Left lung (tissue), 4 donors: ENCODE measurements at regions not wholly inside any gene's neighbourhood (a gene's known extent, or its start where the extent isn't known, plus 50 kb on each side); places are given as distances from the start of the nearest gene placed in this dataset.

Source experiments
- ATAC-seq: fragments of 200-7000 bp; cut with Tn5 transposase; one replicate; pipeline ENCODE4 v1.9.1; 2020; ENCODE audit warnings: moderate library complexity
- DNase-seq, 4 donors: peaks; one replicate each; pipeline ENCODE4 v3.0.0-alpha.2; 2013 to 2020
- H3K27ac ChIP-seq, 2 donors: fragments of 200-600 bp; sonication (generic) in 1 of 2; one replicate each; pipeline versions ENCODE4 v1.5.0 to v1.8.0; 2020 to 2021
- H3K27me3 ChIP-seq, 2 donors: fragments of 200-600 bp; sonication (generic) in 1 of 2; one replicate each; pipeline versions ENCODE4 v1.5.0 to v1.8.0; 2020 to 2021
- H3K36me3 ChIP-seq, 2 donors: fragments of 200-600 bp; sonication (generic) in 1 of 2; one replicate each; pipeline versions ENCODE4 v1.5.0 to v1.8.0; 2020 to 2021
- H3K4me1 ChIP-seq, 2 donors: fragments of 200-600 bp; one replicate each; pipeline ENCODE4 v1.8.0; 2021
- H3K4me3 ChIP-seq, 2 donors: fragments of 200-600 bp; sonication (generic) in 1 of 2; one replicate each; pipeline versions ENCODE4 v1.5.0 to v1.8.0; 2020 to 2021; ENCODE audit warnings: mild to moderate bottlenecking in 1 of 2
- H3K9me3 ChIP-seq, 2 donors: fragments of 200-600 bp; sonication (generic) in 1 of 2; one replicate each; pipeline versions ENCODE4 v1.5.0 to v1.8.0; 2020 to 2021
- intact Hi-C, 2 donors: fragments of 100-400 bp; cut with DNase I; formaldehyde crosslinking; loops; one replicate each; pipeline versions ENCODE4 v1.11.2 to v1.14.2; 2022
- TF ChIP-seq, protein P1 (sequence below), 2 donors: fragments of 200-600 bp; sonication (generic) in 1 of 2; IDR thresholded peaks; one replicate each; pipeline versions ENCODE4 v1.5.0 to v1.8.0; 2021; ENCODE audit warnings: antibody characterized with exemption in 2 of 2
- donor health status: DM: no; HTN: yes; CAD: no.
- donor health status: DM: no; HTN: no; CAD: no.

- H3K4me1 ChIP-seq: no peaks in the 10 kb centered on the region
- TF ChIP-seq, protein P1, sequence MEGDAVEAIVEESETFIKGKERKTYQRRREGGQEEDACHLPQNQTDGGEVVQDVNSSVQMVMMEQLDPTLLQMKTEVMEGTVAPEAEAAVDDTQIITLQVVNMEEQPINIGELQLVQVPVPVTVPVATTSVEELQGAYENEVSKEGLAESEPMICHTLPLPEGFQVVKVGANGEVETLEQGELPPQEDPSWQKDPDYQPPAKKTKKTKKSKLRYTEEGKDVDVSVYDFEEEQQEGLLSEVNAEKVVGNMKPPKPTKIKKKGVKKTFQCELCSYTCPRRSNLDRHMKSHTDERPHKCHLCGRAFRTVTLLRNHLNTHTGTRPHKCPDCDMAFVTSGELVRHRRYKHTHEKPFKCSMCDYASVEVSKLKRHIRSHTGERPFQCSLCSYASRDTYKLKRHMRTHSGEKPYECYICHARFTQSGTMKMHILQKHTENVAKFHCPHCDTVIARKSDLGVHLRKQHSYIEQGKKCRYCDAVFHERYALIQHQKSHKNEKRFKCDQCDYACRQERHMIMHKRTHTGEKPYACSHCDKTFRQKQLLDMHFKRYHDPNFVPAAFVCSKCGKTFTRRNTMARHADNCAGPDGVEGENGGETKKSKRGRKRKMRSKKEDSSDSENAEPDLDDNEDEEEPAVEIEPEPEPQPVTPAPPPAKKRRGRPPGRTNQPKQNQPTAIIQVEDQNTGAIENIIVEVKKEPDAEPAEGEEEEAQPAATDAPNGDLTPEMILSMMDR (IDR thresholded peaks at IDR 0.05): no peak
- no peak overlapping the region for H3K4me3 ChIP-seq
- H3K36me3 ChIP-seq: no peaks in the 10 kb centered on the region
- no peak overlapping the region for H3K27ac ChIP-seq
- no peaks in the 10 kb centered on the region for H3K27me3 ChIP-seq
- peaks cover 0 to 6% of the 10 kb centered on the region in 2 donors for H3K9me3 ChIP-seq
- intact Hi-C loops: no loop called here
- DNase-seq: no peak
- no peak for ATAC-seq
These were observed 177.0 kb downstream of the RBM46 start for GRCh38 chr4:154958121-154958520.

GRCh38 chr4:154958621-154959358, 177.7 kb downstream of the RBM46 start:
- Histone ChIP-seq H3K36me3 (no peaks in the 10 kb centered on the region), H3K4me3 (no peak overlapping the region), H3K9me3 (peaks cover 0 to 6% of the 10 kb centered on the region in 2 donors), H3K4me1 (no peaks in the 10 kb centered on the region), H3K27ac (no peak overlapping the region), H3K27me3 (no peaks in the 10 kb centered on the region)
- DNase-seq: peak in 2 of 4 donors; percentile 63 to 79
- intact Hi-C loops: no loop called here
- TF ChIP-seq, protein P1 (IDR thresholded peaks at IDR 0.05): no peak
- no peak for ATAC-seq

GRCh38 chr4:154959756-154960155, 178.7 kb downstream of the RBM46 start:
- ATAC-seq (no peak), DNase-seq (no peak)
- Histone ChIP-seq H3K27ac (no peak overlapping the region), H3K4me3 (no peak overlapping the region), H3K27me3 (no peaks in the 10 kb centered on the region), H3K9me3 (no peaks in the 10 kb centered on the region), H3K4me1 (no peaks in the 10 kb centered on the region), H3K36me3 (no peaks in the 10 kb centered on the region)
- TF ChIP-seq, protein P1 (IDR thresholded peaks at IDR 0.05): no peak
- intact Hi-C loops: no loop called here

- H3K36me3 ChIP-seq: no peaks in the 10 kb centered on the region
- intact Hi-C loops: no loop called here
These were observed 179.4 kb downstream of the RBM46 start for GRCh38 chr4:154960476-154960875.

GRCh38 chr4:154961263-154961662, 180.2 kb downstream of the RBM46 start:
- Histone ChIP-seq H3K36me3 (no peaks in the 10 kb centered on the region), H3K27me3 (no peaks in the 10 kb centered on the region), H3K4me1 (no peaks in the 10 kb centered on the region), H3K4me3 (no peak overlapping the region), H3K27ac (no peak overlapping the region), H3K9me3 (no peaks in the 10 kb centered on the region)
- intact Hi-C loops: no loop called here
- no peak for ATAC-seq
- TF ChIP-seq, protein P1 (IDR thresholded peaks at IDR 0.05): no peak
- DNase-seq: no peak

More at GRCh38 chr4:154960476-154960875, 179.4 kb downstream of the RBM46 start:
- Histone ChIP-seq H3K27me3 (no peaks in the 10 kb centered on the region), H3K4me3 (no peak overlapping the region), H3K4me1 (no peaks in the 10 kb centered on the region), H3K9me3 (no peaks in the 10 kb centered on the region), H3K27ac (no peak overlapping the region)
- no peak for ATAC-seq
- TF ChIP-seq, protein P1 (IDR thresholded peaks at IDR 0.05): no peak
- DNase-seq: no peak
